Kidney epithelial cell (primary cell): ENCODE measurements at regions not wholly inside any gene's neighbourhood (a gene's known extent, or its start where the extent isn't known, plus 50 kb on each side); places are given as distances from the start of the nearest gene placed in this dataset.

Experiments
- DNase-seq: peaks from one replicate; pipeline ENCODE4 v3.0.0-alpha.2; 2010; ENCODE audit warnings: low read depth
- H3K27me3 ChIP-seq: 2 replicates; pipeline ENCODE4 v1.6.0; 2011; ENCODE audit warnings: low read length; ENCODE audit not compliant: control insufficient read depth, insufficient read depth
- H3K36me3 ChIP-seq: 2 replicates; pipeline ENCODE4 v1.5.1; 2011; ENCODE audit warnings: low read length; ENCODE audit not compliant: control insufficient read depth, insufficient read depth
- H3K4me3 ChIP-seq: 2 replicates; pipeline ENCODE4 v1.5.1; 2011; ENCODE audit warnings: low read depth, mild to moderate bottlenecking, control low read depth, low read length
- TF ChIP-seq, protein P1 (sequence below): IDR thresholded peaks from 2 replicates; pipeline ENCODE4 v1.5.1; 2011; ENCODE audit warnings: mild to moderate bottlenecking, moderate library complexity, low read length, control low read depth, inconsistent platforms; ENCODE audit not compliant: insufficient read depth, poor library complexity, severe bottlenecking

- H3K4me3 ChIP-seq, result no peak overlapping the region
- DNase-seq, result no peak
- no peaks in the 10 kb centered on the region for H3K27me3 ChIP-seq
- TF ChIP-seq, protein P1, sequence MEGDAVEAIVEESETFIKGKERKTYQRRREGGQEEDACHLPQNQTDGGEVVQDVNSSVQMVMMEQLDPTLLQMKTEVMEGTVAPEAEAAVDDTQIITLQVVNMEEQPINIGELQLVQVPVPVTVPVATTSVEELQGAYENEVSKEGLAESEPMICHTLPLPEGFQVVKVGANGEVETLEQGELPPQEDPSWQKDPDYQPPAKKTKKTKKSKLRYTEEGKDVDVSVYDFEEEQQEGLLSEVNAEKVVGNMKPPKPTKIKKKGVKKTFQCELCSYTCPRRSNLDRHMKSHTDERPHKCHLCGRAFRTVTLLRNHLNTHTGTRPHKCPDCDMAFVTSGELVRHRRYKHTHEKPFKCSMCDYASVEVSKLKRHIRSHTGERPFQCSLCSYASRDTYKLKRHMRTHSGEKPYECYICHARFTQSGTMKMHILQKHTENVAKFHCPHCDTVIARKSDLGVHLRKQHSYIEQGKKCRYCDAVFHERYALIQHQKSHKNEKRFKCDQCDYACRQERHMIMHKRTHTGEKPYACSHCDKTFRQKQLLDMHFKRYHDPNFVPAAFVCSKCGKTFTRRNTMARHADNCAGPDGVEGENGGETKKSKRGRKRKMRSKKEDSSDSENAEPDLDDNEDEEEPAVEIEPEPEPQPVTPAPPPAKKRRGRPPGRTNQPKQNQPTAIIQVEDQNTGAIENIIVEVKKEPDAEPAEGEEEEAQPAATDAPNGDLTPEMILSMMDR, result no peak
- no peaks in the 10 kb centered on the region for H3K36me3 ChIP-seq
These were observed 54.7 kb upstream of the TSLP start for GRCh38 chr5:111016801-111017200.

- TF ChIP-seq, protein P1, result no peak
- no peaks in the 10 kb centered on the region for H3K27me3 ChIP-seq
- H3K36me3 ChIP-seq, result no peaks in the 10 kb centered on the region
- H3K4me3 ChIP-seq, result no peak overlapping the region
- no peak for DNase-seq
These were observed 53.8 kb upstream of the TSLP start for GRCh38 chr5:111017731-111018130.
